HEK293 (cell line): ENCODE measurements at regions not wholly inside any gene's neighbourhood (a gene's known extent, or its start where the extent isn't known, plus 50 kb on each side); places are given as distances from the start of the nearest gene placed in this dataset.

Experiments
- CTCF ChIA-PET: fragments of 350-600 bp; formaldehyde crosslinking; extraction: SDS; loops from one replicate; lab custom pipeline; 2021; ENCODE audit warnings: antibody characterized with exemption; lab: Yijun Ruan, JAX
- POLR2A ChIA-PET: fragments of 300-600 bp; formaldehyde crosslinking; extraction: SDS; loops from one replicate; lab custom pipeline; 2020; ENCODE audit warnings: antibody characterized with exemption, inconsistent platforms; lab: Yijun Ruan, JAX
- H3K27ac ChIP-seq: fragments of 200-500 bp; sonication (Bioruptor generic); 2 replicates; pipeline ENCODE4 v1.5.1; 2014; ENCODE audit warnings: low read depth, low read length, control low read depth, inconsistent platforms; ENCODE audit errors: extremely low read depth
- H3K36me3 ChIP-seq, 2 experiments: fragments of 200-500 bp in 1 of 2; sonication (Bioruptor generic) in 1 of 2; 1 replicate in 1 of 2; 2 replicates in 1 of 2; pipeline ENCODE4 v1.5.1; 2014 to 2017; ENCODE audit warnings: inconsistent platforms in 2 of 2, low read length in 2 of 2; ENCODE audit not compliant: control insufficient read depth in 2 of 2, insufficient read depth in 1 of 2
- H3K4me1 ChIP-seq: fragments of 200-500 bp; sonication (Bioruptor generic); 2 replicates; pipeline ENCODE4 v1.5.1; 2014; ENCODE audit warnings: mild to moderate bottlenecking, low read length, inconsistent platforms; ENCODE audit not compliant: control insufficient read depth, insufficient read depth
- H3K4me3 ChIP-seq: 2 replicates; pipeline ENCODE4 v1.5.1; 2011; ENCODE audit warnings: low read depth, mild to moderate bottlenecking, control low read depth, low read length, moderate library complexity
- H3K9me3 ChIP-seq: fragments of 200-500 bp; sonication (Bioruptor generic); 2 replicates; pipeline ENCODE4 v1.5.1; 2014; ENCODE audit warnings: low read depth, low read length, inconsistent platforms; ENCODE audit not compliant: control insufficient read depth, insufficient read depth
- ATF2 ChIP-seq: fragments of 450-650 bp; formaldehyde crosslinking; IDR thresholded peaks from 2 replicates; pipeline ENCODE4 v1.5.1; 2016; ENCODE audit warnings: missing biosample characterization, missing genetic modification characterization, low read depth
- OSR2 ChIP-seq: fragments of 450-650 bp; formaldehyde crosslinking; IDR thresholded peaks from 2 replicates; pipeline ENCODE4 v1.5.1; 2016; ENCODE audit warnings: missing biosample characterization, missing genetic modification characterization
- PBX3 ChIP-seq: sonication (generic); formaldehyde crosslinking; IDR thresholded peaks from 2 replicates; pipeline ENCODE4 v1.8.1; 2022; ENCODE audit warnings: mild to moderate bottlenecking, moderate library complexity, missing genetic modification reagents
- PRDM2 ChIP-seq: fragments of 450-650 bp; formaldehyde crosslinking; IDR thresholded peaks from 2 replicates; pipeline ENCODE4 v1.5.1; 2016; ENCODE audit warnings: missing biosample characterization, missing genetic modification characterization, borderline replicate concordance
- REPIN1 ChIP-seq: fragments of 450-650 bp; formaldehyde crosslinking; IDR thresholded peaks from 2 replicates; pipeline ENCODE4 v1.5.1; 2017; ENCODE audit warnings: missing biosample characterization, missing genetic modification characterization, low read depth
- YY2 ChIP-seq: fragments of 450-650 bp; formaldehyde crosslinking; IDR thresholded peaks from 2 replicates; pipeline ENCODE4 v1.5.1; 2016; ENCODE audit warnings: missing biosample characterization, missing genetic modification characterization
- ZFHX2 ChIP-seq: fragments of 450-650 bp; formaldehyde crosslinking; conservative IDR thresholded peaks from 2 replicates; pipeline ENCODE4 v1.5.1; 2016; ENCODE audit warnings: missing biosample characterization, missing genetic modification characterization
- ZNF169 ChIP-seq: fragments of 450-650 bp; formaldehyde crosslinking; IDR thresholded peaks from 2 replicates; pipeline ENCODE4 v1.5.1; 2016; ENCODE audit warnings: missing biosample characterization, missing genetic modification characterization
- ZNF175 ChIP-seq: fragments of 450-650 bp; formaldehyde crosslinking; IDR thresholded peaks from 2 replicates; pipeline ENCODE4 v1.5.1; 2016; ENCODE audit warnings: missing biosample characterization, missing genetic modification characterization
- ZNF518A ChIP-seq: fragments of 450-650 bp; formaldehyde crosslinking; conservative IDR thresholded peaks from 2 replicates; pipeline ENCODE4 v1.5.1; 2016; ENCODE audit warnings: low read depth, missing biosample characterization, missing genetic modification characterization
- ZNF645 ChIP-seq: fragments of 450-650 bp; formaldehyde crosslinking; IDR thresholded peaks from 2 replicates; pipeline ENCODE4; 2016; ENCODE audit warnings: missing biosample characterization, missing genetic modification characterization

- TF ChIP-seq PRDM2 (tag by site-specific recombination), result no peak
- TF ChIP-seq OSR2 (tag by site-specific recombination), result no peak
- TF ChIP-seq, all 188 proteins: peak for 0
Observed at GRCh38 chr2:141611-142010, 95.3 kb upstream of the FAM110C start (continued).

GRCh38 chr2:136666-137065 lies 90.4 kb upstream of the FAM110C start:
- TF ChIP-seq ZNF518A (tag by site-specific recombination), result no peak
- no peak for TF ChIP-seq ZNF645 (tag by site-specific recombination)
- no peak for TF ChIP-seq ZFHX2 (tag by site-specific recombination)
- no peak for TF ChIP-seq REPIN1 (tag by site-specific recombination)
- TF ChIP-seq ATF2 (tag by site-specific recombination), result no peak
- TF ChIP-seq YY2 (tag by site-specific recombination), result no peak
- TF ChIP-seq ZNF175 (tag by site-specific recombination), result no peak
- TF ChIP-seq ZNF169 (tag by site-specific recombination), result no peak
- TF ChIP-seq PBX3 (CRISPR knock-in tag), result no peak
- ChIA-PET POLR2A (no interaction called here), CTCF (no interaction called here)
- Histone ChIP-seq H3K36me3 (no peaks in the 10 kb centered on the region), H3K9me3 (no peaks in the 10 kb centered on the region), H3K27ac (no peak overlapping the region), H3K4me1 (no peaks in the 10 kb centered on the region), H3K4me3 (no peak overlapping the region)
